Mesothelial cell of epicardium (in vitro differentiated cells): ENCODE measurements at regions not wholly inside any gene's neighbourhood (a gene's known extent, or its start where the extent isn't known, plus 50 kb on each side); places are given as distances from the start of the nearest gene placed in this dataset.

Experiments
- DNase-seq, 2 experiments: peaks; one replicate each; pipeline ENCODE4 v3.0.0; 2021; ENCODE audit warnings: low spot score in 2 of 2; ENCODE audit not compliant: unreplicated experiment in 2 of 2
- H3K27ac Mint-ChIP-seq: 2 replicates; pipeline ENCODE4 v1.8.0; 2021; ENCODE audit warnings: mixed read lengths
- H3K27me3 Mint-ChIP-seq: 2 replicates; pipeline ENCODE4 v1.8.0; 2021; ENCODE audit warnings: low read depth, mixed read lengths
- H3K36me3 Mint-ChIP-seq: 2 replicates; pipeline ENCODE4 v1.8.0; 2021; ENCODE audit warnings: mixed read lengths
- H3K4me1 Mint-ChIP-seq: 2 replicates; pipeline ENCODE4 v1.8.0; 2021; ENCODE audit warnings: mixed read lengths
- H3K4me3 Mint-ChIP-seq: 2 replicates; pipeline ENCODE4 v1.8.0; 2021; ENCODE audit warnings: mild to moderate bottlenecking, moderate library complexity, mixed read lengths
- H3K9me3 Mint-ChIP-seq: 2 replicates; pipeline ENCODE4 v1.8.0; 2021; ENCODE audit warnings: mixed read lengths
- CTCF ChIP-seq: fragments of 200-600 bp; sonication (generic); IDR thresholded peaks from one replicate; pipeline ENCODE4 v1.5.0; 2021; ENCODE audit warnings: antibody characterized with exemption; ENCODE audit not compliant: unreplicated experiment

GRCh38 chr11:128187377-128187776, 400.0 kb downstream of the ETS1 start:
- peaks cover 16% of the 10 kb centered on the region for H3K4me1 Mint-ChIP-seq
- H3K36me3 Mint-ChIP-seq, result peaks cover 13% of the 10 kb centered on the region
- no peaks in the 10 kb centered on the region for H3K27me3 Mint-ChIP-seq
- no peak overlapping the region for H3K27ac Mint-ChIP-seq
- no peak for TF ChIP-seq CTCF
- no peak overlapping the region for H3K4me3 Mint-ChIP-seq
- H3K9me3 Mint-ChIP-seq, result peaks cover 23% of the 10 kb centered on the region
- DNase-seq, result no peak

GRCh38 chr11:128184981-128185380, 402.4 kb downstream of the ETS1 start:
- no peak overlapping the region for H3K27ac Mint-ChIP-seq
- peaks cover 18% of the 10 kb centered on the region for H3K4me1 Mint-ChIP-seq
- TF ChIP-seq CTCF, result no peak
- peaks cover 23% of the 10 kb centered on the region for H3K9me3 Mint-ChIP-seq
- peaks cover 13% of the 10 kb centered on the region for H3K36me3 Mint-ChIP-seq
- H3K27me3 Mint-ChIP-seq, result no peaks in the 10 kb centered on the region
- no peak for DNase-seq
- H3K4me3 Mint-ChIP-seq, result no peak overlapping the region

- no peak overlapping the region for H3K4me3 Mint-ChIP-seq
- no peak for DNase-seq
- H3K27me3 Mint-ChIP-seq, result no peaks in the 10 kb centered on the region
- H3K4me1 Mint-ChIP-seq, result peaks cover 16% of the 10 kb centered on the region
- H3K9me3 Mint-ChIP-seq, result peaks cover 23% of the 10 kb centered on the region
- no peak for TF ChIP-seq CTCF
- peaks cover 13% of the 10 kb centered on the region for H3K36me3 Mint-ChIP-seq
- H3K27ac Mint-ChIP-seq, result no peak overlapping the region
These were observed 404.5 kb downstream of the ETS1 start for GRCh38 chr11:128182844-128183243.

- Mint-ChIP-seq H3K36me3 (peaks cover 13% of the 10 kb centered on the region), H3K9me3 (peaks cover 23% of the 10 kb centered on the region), H3K27me3 (no peaks in the 10 kb centered on the region), H3K4me1 (peaks cover 11% of the 10 kb centered on the region), H3K27ac (no peak overlapping the region), H3K4me3 (no peak overlapping the region)
- TF ChIP-seq CTCF, result no peak
- no peak for DNase-seq
These were observed 405.4 kb downstream of the ETS1 start for GRCh38 chr11:128181984-128182383.

- H3K4me1 Mint-ChIP-seq, result peaks cover 11% of the 10 kb centered on the region
- H3K4me3 Mint-ChIP-seq, result no peak overlapping the region
- H3K27ac Mint-ChIP-seq, result no peak overlapping the region
- TF ChIP-seq CTCF, result no peak
- H3K36me3 Mint-ChIP-seq, result peaks cover 11% of the 10 kb centered on the region
- DNase-seq, result no peak
- peaks cover 20% of the 10 kb centered on the region for H3K9me3 Mint-ChIP-seq
- H3K27me3 Mint-ChIP-seq, result no peaks in the 10 kb centered on the region
These were observed 406.3 kb downstream of the ETS1 start for GRCh38 chr11:128181088-128181480.

GRCh38 chr11:128180441-128181087, 406.8 kb downstream of the ETS1 start:
- Mint-ChIP-seq H3K4me3 (no peak overlapping the region), H3K4me1 (peaks cover 11% of the 10 kb centered on the region), H3K27me3 (no peaks in the 10 kb centered on the region), H3K9me3 (peaks cover 15% of the 10 kb centered on the region), H3K36me3 (peaks cover 6% of the 10 kb centered on the region), H3K27ac (no peak overlapping the region)
- TF ChIP-seq CTCF, result no peak
- DNase-seq, result no peak
